Testis (tissue), 2 donors: ENCODE measurements at regions not wholly inside any gene's neighbourhood (a gene's known extent, or its start where the extent isn't known, plus 50 kb on each side); places are given as distances from the start of the nearest gene placed in this dataset.

Experiments
- DNase-seq: peaks from one replicate; pipeline ENCODE4 v3.0.0-alpha.2; 2019
- H3K27ac ChIP-seq, 2 donors: fragments of 200-600 bp; sonication (generic); one replicate each; pipeline ENCODE4 v1.5.1; 2019
- H3K27me3 ChIP-seq: fragments of 200-600 bp; sonication (generic); one replicate; pipeline ENCODE4 v1.5.1; 2019
- H3K36me3 ChIP-seq: fragments of 200-600 bp; sonication (generic); one replicate; pipeline ENCODE4 v1.5.1; 2017; ENCODE audit warnings: low read depth; ENCODE audit errors: missing control alignments
- H3K4me1 ChIP-seq: fragments of 200-600 bp; sonication (generic); one replicate; pipeline ENCODE4 v1.5.1; 2019
- H3K4me3 ChIP-seq, 2 donors: fragments of 200-600 bp; sonication (generic); one replicate each; pipeline ENCODE4 v1.5.1; 2017 to 2019
- H3K9me3 ChIP-seq: fragments of 200-600 bp; sonication (generic); one replicate; pipeline ENCODE4 v1.5.1; 2017
- POLR2A ChIP-seq: fragments of 450-650 bp; IDR thresholded peaks from one replicate; pipeline ENCODE4 v1.6.1; 2017; ENCODE audit warnings: antibody characterized with exemption, mild to moderate bottlenecking, moderate library complexity
- WGBS, 2 donors: methylation state at CpG; one replicate each; pipeline ENCODE4 v1.1.5; 2018; 5-methylcytosine and 5-hydroxymethylcytosine counted together
- intact Hi-C: fragments of 100-400 bp; cut with DNase I; formaldehyde crosslinking; loops from one replicate; pipeline ENCODE4 v1.15.1; 2023; ENCODE audit warnings: low total_unique reads
- TF ChIP-seq, protein P1 (sequence below), 3 experiments: fragments of 450-650 bp in 2 of 3; fragments of 200-600 bp in 1 of 3; sonication (generic) in 1 of 3; IDR thresholded peaks; one replicate each; pipeline ENCODE4 v1.5.1; 2016 to 2019; ENCODE audit warnings: antibody characterized with exemption in 3 of 3, mild to moderate bottlenecking in 2 of 3, moderate library complexity in 1 of 3

DNA sequence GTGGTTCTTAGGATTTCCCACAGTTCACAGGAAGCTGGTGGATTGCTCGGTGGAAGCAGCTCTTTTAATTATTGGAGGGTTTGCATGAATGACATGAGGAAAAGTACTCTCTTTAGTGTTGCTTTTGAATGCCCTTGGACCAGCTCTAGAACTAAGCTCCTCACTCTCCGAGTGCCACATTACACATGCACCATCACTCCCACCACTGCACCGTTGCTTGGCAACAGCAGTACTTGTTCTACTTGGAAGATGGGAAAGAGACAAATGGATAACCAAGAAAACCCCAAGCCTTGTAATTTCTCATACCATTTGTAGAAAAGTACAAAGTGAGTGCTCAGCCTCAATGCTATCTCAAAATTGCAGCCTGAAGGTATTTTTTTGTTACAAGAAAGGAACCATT lies 620.2 kb upstream of the BOD1L1 start:
- TF ChIP-seq, protein P1, sequence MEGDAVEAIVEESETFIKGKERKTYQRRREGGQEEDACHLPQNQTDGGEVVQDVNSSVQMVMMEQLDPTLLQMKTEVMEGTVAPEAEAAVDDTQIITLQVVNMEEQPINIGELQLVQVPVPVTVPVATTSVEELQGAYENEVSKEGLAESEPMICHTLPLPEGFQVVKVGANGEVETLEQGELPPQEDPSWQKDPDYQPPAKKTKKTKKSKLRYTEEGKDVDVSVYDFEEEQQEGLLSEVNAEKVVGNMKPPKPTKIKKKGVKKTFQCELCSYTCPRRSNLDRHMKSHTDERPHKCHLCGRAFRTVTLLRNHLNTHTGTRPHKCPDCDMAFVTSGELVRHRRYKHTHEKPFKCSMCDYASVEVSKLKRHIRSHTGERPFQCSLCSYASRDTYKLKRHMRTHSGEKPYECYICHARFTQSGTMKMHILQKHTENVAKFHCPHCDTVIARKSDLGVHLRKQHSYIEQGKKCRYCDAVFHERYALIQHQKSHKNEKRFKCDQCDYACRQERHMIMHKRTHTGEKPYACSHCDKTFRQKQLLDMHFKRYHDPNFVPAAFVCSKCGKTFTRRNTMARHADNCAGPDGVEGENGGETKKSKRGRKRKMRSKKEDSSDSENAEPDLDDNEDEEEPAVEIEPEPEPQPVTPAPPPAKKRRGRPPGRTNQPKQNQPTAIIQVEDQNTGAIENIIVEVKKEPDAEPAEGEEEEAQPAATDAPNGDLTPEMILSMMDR (IDR thresholded peaks at IDR 0.05), result no peak
- TF ChIP-seq POLR2A, result no peak
- intact Hi-C loops, result no loop called here
- H3K27me3 ChIP-seq, result no peaks in the 10 kb centered on the region
- H3K36me3 ChIP-seq, result no peaks in the 10 kb centered on the region
- H3K4me3 ChIP-seq, result no peak overlapping the region
- no peaks in the 10 kb centered on the region for H3K4me1 ChIP-seq
- H3K9me3 ChIP-seq, result no peaks in the 10 kb centered on the region
- H3K27ac ChIP-seq, result no peak overlapping the region
- 53 to 68% methylated on average over 3 of the region's 3 CpGs for WGBS, 2 donors
- DNase-seq, result no peak

DNA sequence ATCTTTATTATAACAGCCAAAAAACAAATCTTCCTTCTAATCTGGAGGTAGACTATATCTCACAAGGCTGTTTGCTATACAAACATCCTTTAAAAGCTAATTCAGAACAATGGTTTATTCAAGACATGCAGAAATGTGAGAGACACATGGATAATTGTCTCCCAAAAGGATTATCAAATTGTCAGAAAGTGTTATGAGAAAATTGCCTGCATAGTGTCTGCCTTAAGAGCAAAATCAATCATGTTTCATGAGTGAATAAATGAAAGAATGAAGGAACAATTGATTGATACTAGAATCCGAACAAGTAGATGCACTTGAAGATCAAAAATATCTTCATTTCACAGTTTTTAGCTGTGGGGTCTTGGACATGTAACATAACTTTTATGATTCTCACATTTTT lies 621.7 kb upstream of the BOD1L1 start:
- intact Hi-C loops, result no loop called here
- DNase-seq, result no peak
- H3K36me3 ChIP-seq, result no peaks in the 10 kb centered on the region

DNA sequence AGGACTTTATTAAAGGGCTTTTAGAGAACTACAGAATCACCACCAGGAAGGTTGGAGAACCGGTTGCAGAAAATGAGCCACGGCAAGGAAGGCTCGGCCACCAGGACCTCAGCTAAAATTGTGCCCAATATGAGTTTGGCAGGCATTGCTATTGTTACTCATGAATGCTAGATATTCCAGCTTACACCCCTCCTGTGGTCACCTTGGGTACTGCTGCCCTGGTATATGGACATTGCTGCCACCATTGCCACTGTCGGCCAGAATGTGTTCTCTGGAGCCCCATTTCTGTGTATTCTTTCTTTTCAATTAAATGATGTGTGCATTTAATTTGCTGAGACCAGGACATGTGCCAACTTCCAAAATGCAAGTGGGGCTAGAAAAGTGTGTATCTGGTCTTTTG lies 626.7 kb upstream of the BOD1L1 start:
- no peak overlapping the region for H3K27ac ChIP-seq
- peak; percentile 58 for DNase-seq
- no peaks in the 10 kb centered on the region for H3K27me3 ChIP-seq
- no peak overlapping the region for H3K4me3 ChIP-seq
- no peaks in the 10 kb centered on the region for H3K36me3 ChIP-seq
- no peak for TF ChIP-seq POLR2A
- TF ChIP-seq, protein P1 (IDR thresholded peaks at IDR 0.05), result peak; percentile 22 to 55 (median 48)
- intact Hi-C loops, result no loop called here
- no peaks in the 10 kb centered on the region for H3K9me3 ChIP-seq
- no peaks in the 10 kb centered on the region for H3K4me1 ChIP-seq
- WGBS, 2 donors, result 77 to 86% methylated on average over 4 of the region's 4 CpGs

More for the DNA sequence above, 621.7 kb upstream of the BOD1L1 start:
- H3K4me3 ChIP-seq, result no peak overlapping the region
- no peaks in the 10 kb centered on the region for H3K27me3 ChIP-seq
- H3K4me1 ChIP-seq, result no peaks in the 10 kb centered on the region
- H3K9me3 ChIP-seq, result no peaks in the 10 kb centered on the region
- H3K27ac ChIP-seq, result no peak overlapping the region
- 81 to 87% methylated on average over 1 of the region's 1 CpG for WGBS, 2 donors
- TF ChIP-seq, protein P1 (IDR thresholded peaks at IDR 0.05), result no peak
- TF ChIP-seq POLR2A, result no peak

DNA sequence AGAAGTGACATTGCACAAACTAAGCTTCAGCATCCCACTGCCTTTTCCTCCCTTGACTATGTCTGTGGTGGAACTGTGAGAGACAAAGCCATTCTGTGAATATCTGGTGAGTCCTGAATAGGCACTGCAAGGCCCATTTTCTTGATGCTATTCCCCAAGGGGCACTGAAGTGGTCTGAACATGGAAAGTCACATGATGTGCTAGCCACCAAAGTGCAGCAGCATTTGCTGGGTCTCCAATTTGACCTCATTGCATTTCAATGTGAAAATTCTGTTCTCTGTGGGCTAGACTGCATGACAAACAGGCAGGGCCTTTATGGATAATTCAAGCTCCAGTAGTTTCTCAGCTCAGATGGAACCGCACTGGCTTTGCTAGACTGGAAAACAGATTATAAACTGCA lies 627.4 kb upstream of the BOD1L1 start:
- Histone ChIP-seq H3K4me3 (no peak overlapping the region), H3K27me3 (no peaks in the 10 kb centered on the region), H3K36me3 (no peaks in the 10 kb centered on the region), H3K9me3 (no peaks in the 10 kb centered on the region), H3K4me1 (no peaks in the 10 kb centered on the region), H3K27ac (no peak overlapping the region)
- no peak for DNase-seq
- WGBS, 2 donors, result 76 to 87% methylated on average over 1 of the region's 1 CpG
- TF ChIP-seq, protein P1 (IDR thresholded peaks at IDR 0.05), result no peak
- no peak for TF ChIP-seq POLR2A
- intact Hi-C loops, result no loop called here

DNA sequence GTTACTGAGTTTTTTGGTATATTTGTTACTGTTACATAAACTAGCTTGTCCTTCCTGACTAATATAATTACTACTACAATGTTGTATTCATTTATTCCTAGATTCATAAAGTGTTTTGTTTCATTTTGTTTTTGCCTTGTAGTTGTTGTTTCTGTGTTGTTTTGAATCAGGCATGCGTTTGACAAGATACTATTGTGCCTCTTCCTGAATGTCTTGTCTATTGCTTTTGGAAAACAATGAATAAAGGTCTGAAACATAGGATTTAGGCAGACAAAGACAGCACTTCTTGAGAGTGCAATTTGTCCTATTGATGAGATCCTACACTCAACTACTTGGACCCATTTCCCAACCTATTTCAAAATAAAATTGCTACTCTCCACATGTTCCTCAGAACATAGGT lies 630.4 kb upstream of the BOD1L1 start:
- DNase-seq, result no peak
- 71 to 79% methylated on average over 1 of the region's 1 CpG for WGBS, 2 donors
- TF ChIP-seq, protein P1 (IDR thresholded peaks at IDR 0.05), result no peak
- no peak for TF ChIP-seq POLR2A
- Histone ChIP-seq H3K9me3 (no peaks in the 10 kb centered on the region), H3K27me3 (no peaks in the 10 kb centered on the region), H3K36me3 (no peaks in the 10 kb centered on the region), H3K4me3 (no peak overlapping the region), H3K27ac (no peak overlapping the region), H3K4me1 (no peaks in the 10 kb centered on the region)
- intact Hi-C loops, result no loop called here
